PFSK-1 (cell line): ENCODE measurements at regions not wholly inside any gene's neighbourhood (a gene's known extent, or its start where the extent isn't known, plus 50 kb on each side); places are given as distances from the start of the nearest gene placed in this dataset.

Experiments used
- POLR2AphosphoS5 ChIP-seq: IDR thresholded peaks from 2 replicates; pipeline ENCODE4 v1.6.1; 2012; ENCODE audit warnings: low read depth, mild to moderate bottlenecking, control low read depth, low read length, moderate library complexity
- SIN3A ChIP-seq: IDR thresholded peaks from 2 replicates; pipeline ENCODE4 v1.6.1; 2012; ENCODE audit warnings: mild to moderate bottlenecking, low read length, moderate library complexity, borderline replicate concordance; ENCODE audit not compliant: insufficient read depth
- TAF1 ChIP-seq: IDR thresholded peaks from 2 replicates; pipeline ENCODE4 v1.6.1; 2012; ENCODE audit warnings: low read length, control low read depth, borderline replicate concordance; ENCODE audit not compliant: insufficient read depth

DNA sequence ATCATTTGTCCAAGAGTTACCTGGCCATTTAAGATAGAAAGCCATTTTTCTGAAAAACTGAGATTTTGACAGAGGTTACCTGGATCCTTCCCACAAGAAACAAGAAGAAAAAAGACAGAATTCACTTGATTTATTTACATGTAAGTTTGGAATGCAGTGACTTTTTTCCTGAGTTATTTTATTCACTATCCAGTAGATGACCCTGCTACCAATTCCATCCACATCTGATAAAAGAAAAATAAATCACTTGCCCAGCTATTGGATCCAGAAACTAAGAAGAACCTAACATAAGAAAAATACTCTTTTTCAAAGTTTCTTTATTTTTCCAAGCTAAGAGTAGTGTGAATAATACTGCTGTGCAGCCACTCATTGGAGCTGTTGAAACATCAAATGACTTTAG lies 275.2 kb downstream of the CETN3 start:
- no peak for TF ChIP-seq POLR2AphosphoS5
- TF ChIP-seq TAF1: no peak
- TF ChIP-seq SIN3A: no peak
